GM12865 (cell line): ENCODE measurements at regions not wholly inside any gene's neighbourhood (a gene's known extent, or its start where the extent isn't known, plus 50 kb on each side); places are given as distances from the start of the nearest gene placed in this dataset.

Source experiments
- DNase-seq: peaks from one replicate; pipeline ENCODE4 v3.0.0; 2010; ENCODE audit warnings: low read depth
- H3K4me3 ChIP-seq: 2 replicates; pipeline ENCODE4 v1.5.1; 2011; ENCODE audit warnings: mild to moderate bottlenecking, low read depth, low read length, control low read depth
- CTCF ChIP-seq: IDR thresholded peaks from 2 replicates; pipeline ENCODE4 v1.5.1; 2011; ENCODE audit warnings: low read length, control low read depth, low read depth, inconsistent platforms; ENCODE audit not compliant: insufficient read depth; ENCODE audit errors: missing control alignments

GRCh38 chr2:204339212-204339715 lies 206.0 kb upstream of the PARD3B start:
- no peak for TF ChIP-seq CTCF
- DNase-seq: no peak
- H3K4me3 ChIP-seq: no peak overlapping the region

DNA sequence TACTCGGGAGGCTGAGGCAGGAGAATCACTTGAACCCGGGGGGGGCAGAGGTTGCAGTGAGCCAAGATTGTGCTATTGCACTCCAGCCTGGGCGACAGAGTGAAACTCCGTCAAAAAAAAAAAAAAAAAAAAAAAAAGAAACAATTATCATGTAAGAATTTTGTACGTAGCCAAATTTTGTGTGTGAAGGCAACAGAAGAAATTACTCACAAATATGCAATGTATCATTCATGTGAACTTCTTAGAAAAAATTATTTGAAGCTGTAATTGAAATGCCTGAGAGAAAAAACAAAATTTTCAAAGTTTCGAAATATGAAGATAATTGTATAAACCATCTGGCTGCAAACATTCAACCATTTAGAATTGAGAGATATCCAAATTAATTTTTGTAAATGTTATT lies 204.8 kb upstream of the PARD3B start:
- H3K4me3 ChIP-seq: no peak overlapping the region
- no peak for TF ChIP-seq CTCF
- no peak for DNase-seq

DNA sequence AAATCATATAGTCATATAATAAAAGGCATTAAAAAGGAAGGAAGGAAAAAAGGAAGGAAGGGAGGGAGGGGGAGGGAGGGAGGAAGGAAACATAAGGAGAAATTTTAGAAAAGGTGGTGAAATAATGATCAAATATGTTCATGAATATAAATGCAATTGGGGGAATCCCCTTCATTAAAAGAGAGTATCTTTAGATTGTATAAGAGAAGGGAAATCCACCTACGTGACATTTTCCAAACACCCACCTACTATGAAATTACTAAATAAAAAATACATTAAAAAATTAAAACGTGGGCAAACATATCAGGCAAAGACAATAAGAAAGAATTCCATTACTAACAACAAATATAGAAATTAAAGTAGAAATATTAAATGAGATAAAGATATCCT lies 203.4 kb upstream of the PARD3B start:
- H3K4me3 ChIP-seq: no peak overlapping the region
- no peak for TF ChIP-seq CTCF
- DNase-seq: no peak

DNA sequence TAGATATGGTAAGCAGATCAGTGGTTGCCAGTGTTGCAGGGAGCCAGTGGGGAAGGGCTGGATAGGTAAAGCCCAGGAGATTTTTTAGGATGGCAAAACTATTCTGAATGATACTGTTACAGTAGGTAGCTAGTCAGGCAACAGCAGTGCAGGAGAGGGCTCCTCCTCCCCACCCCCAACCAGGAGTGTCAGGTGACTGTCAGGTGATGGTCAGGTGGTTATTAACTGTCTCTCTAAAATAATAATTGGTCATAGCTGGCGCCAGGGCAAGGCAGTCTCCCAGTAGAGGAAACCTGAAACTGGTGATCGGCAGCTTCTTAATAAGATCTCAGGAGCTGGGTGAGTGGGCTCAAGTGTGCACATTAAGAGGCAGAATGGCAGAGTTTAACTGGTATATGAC lies 201.6 kb upstream of the PARD3B start:
- no peak for DNase-seq
- H3K4me3 ChIP-seq: no peak overlapping the region
- no peak for TF ChIP-seq CTCF

DNA sequence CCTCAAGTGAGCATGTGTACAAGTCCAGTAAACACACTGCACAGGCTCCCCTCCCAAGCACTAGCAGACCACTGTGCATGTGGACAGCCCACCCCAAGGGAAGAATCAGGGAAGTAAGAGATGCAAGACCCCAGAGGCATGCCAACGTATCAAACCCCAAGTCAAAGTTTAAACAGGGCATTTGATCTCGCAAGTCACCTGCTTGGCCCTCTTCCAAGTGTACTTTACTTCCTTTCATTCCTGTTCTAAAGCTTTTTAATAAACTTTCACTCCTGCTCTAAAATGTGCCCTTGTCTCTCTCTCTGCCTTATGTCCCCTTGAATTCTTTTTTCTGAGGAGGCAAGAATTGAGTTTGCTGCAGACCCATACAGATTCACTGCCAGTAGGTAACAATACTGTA lies 201.2 kb upstream of the PARD3B start:
- no peak overlapping the region for H3K4me3 ChIP-seq
- no peak for TF ChIP-seq CTCF
- no peak for DNase-seq

- H3K4me3 ChIP-seq: no peak overlapping the region
- DNase-seq: no peak
- no peak for TF ChIP-seq CTCF
Observed at GRCh38 chr2:204346906-204347305, 198.4 kb upstream of the PARD3B start.

GRCh38 chr2:204353823-204354222 lies 191.5 kb upstream of the PARD3B start:
- no peak for TF ChIP-seq CTCF
- no peak overlapping the region for H3K4me3 ChIP-seq
- DNase-seq: no peak
